ENCODE measurements at regions not wholly inside any gene's neighbourhood (a gene's known extent, or its start where the extent isn't known, plus 50 kb on each side); places are given as distances from the start of the nearest gene placed in this dataset.

- DNase-seq: no peak
These were observed 95.6 kb upstream of the F3 start for GRCh38 chr1:94637121-94637520.

- no peak for DNase-seq
These were observed 95.1 kb upstream of the F3 start for GRCh38 chr1:94636624-94637023.

GRCh38 chr1:94636100-94636499, 94.5 kb upstream of the F3 start:
- no peak for DNase-seq

- no peak for DNase-seq
These were observed 93.4 kb upstream of the F3 start for GRCh38 chr1:94634977-94635416.

- DNase-seq: no peak
These were observed 91.5 kb upstream of the F3 start for GRCh38 chr1:94633051-94633450.

GRCh38 chr1:94629259-94630181, 88.0 kb upstream of the F3 start:
- no peak for DNase-seq

- no peak for DNase-seq
These were observed 86.9 kb upstream of the F3 start for GRCh38 chr1:94628499-94628843.

GRCh38 chr1:94627771-94628498, 86.4 kb upstream of the F3 start:
- no peak for DNase-seq

GRCh38 chr1:94624203-94624602, 82.6 kb upstream of the F3 start:
- no peak for DNase-seq

GRCh38 chr1:94623560-94624148, 82.1 kb upstream of the F3 start:
- DNase-seq: no peak

- no peak for DNase-seq
These were observed 81.2 kb upstream of the F3 start for GRCh38 chr1:94622757-94623156.

GRCh38 chr1:94621802-94622201, 80.2 kb upstream of the F3 start:
- DNase-seq: no peak

GRCh38 chr1:94621395-94621794, 79.8 kb upstream of the F3 start:
- DNase-seq: no peak

- no peak for DNase-seq
These were observed 78.9 kb upstream of the F3 start for GRCh38 chr1:94620345-94621031.

GRCh38 chr1:94619731-94620130, 78.2 kb upstream of the F3 start:
- no peak for DNase-seq

- DNase-seq: no peak
These were observed 76.6 kb upstream of the F3 start for GRCh38 chr1:94617957-94618739.

- no peak for DNase-seq
These were observed 75.7 kb upstream of the F3 start for GRCh38 chr1:94617134-94617805.

- DNase-seq: no peak
These were observed 74.9 kb upstream of the F3 start for GRCh38 chr1:94616506-94616905.

GRCh38 chr1:94614996-94615395, 73.4 kb upstream of the F3 start:
- no peak for DNase-seq

- no peak for DNase-seq
These were observed 72.7 kb upstream of the F3 start for GRCh38 chr1:94614168-94614815.

GRCh38 chr1:94612525-94613204, 71.1 kb upstream of the F3 start:
- no peak for DNase-seq
